Renal cortex interstitium (tissue), 11 donors: ENCODE measurements at regions not wholly inside any gene's neighbourhood (a gene's known extent, or its start where the extent isn't known, plus 50 kb on each side); places are given as distances from the start of the nearest gene placed in this dataset.
A peak's percentile ranks its signal among the peaks of the same experiment; 100 is the strongest.
"Not testable (repeated sequence)": the region's sequence is repeated elsewhere in the genome, so short reads cannot be mapped to it uniquely, and the experiment has no call there.

ENCODE experiments used
- DNase-seq, 11 donors: peaks; one replicate each; pipeline ENCODE4 v3.0.0-alpha.2; 2013; ENCODE audit warnings: low read depth in 9 of 11, low spot score in 4 of 11; ENCODE audit errors: extremely low read depth in 1 of 11

GRCh38 chr3:56932866-56933265 lies 127.6 kb upstream of the SPATA12 start:
- DNase-seq: no peak

DNA sequence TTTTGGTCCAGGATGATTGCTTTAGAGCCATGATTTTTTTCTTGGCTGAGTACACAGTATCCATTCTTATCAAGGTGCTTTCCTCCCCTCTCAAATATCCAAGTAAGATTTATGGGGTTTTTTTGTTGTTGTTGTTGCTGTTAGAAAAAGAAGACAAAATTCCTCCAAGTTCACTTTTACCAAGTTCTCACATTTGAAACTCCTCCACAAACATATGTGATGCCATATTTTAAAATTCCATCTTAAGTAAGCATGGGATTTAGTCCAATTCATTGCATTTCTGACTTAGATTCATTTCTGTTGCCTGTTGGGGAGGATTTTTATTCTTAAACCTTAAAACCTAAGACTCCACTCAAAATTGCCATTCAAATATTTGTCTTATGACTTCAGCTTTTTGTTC lies 128.6 kb upstream of the SPATA12 start:
- no peak for DNase-seq

DNA sequence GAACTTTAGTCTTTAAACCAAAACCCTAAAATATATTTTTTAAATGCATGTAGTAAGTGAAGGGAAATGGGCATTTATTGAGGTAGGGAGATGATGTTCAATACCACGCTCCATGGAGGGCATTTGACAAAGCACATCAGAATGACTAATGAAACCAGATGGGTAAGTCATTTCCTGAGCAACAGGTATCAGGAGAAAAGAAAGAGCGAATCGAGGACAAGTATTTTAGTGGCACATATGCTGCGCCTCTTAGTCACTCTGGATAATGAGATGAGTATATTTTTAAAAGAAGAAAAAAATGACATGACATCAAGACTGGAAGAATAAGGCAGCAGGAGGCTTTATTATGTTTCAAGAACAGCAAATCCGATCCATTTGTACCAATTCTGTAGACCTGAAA lies 129.0 kb upstream of the ARHGEF3 start:
- DNase-seq: no peak

DNA sequence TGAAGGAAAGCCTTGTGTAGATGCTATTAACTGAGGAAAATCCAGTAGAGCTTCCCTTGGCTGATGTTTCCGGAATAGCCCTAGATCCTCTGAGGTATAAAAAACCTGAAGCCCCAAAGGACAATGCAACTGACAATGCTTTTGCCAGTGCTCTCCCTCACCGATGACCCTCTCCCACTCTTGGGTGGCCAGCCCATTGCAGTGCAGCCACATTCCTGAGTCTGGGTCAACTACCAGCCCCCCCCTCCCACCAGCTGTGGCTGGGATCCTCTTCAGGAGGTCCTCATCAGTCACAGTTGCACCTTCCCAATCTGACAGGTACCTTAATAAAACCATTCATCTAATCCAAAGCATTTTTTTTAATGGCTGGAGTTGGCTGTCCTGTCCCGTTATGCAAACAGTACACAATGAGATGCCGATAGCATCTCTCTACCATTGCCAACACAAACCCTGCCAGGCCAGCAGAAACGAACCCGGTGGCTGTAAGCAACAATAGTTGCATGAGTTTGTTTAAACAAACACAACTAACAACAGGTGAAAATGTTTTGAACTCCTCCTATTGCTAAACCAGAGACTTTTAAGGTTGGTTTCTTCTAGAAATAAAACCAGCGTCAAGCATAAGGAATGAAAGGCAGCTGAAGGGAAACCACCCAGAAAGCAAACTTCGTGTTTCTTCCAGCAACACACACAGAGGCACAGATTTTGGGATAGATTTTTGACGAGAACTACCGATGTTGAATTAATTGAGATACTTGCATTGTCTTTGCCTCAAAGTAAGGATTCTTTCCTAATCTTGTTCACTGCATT lies 128.3 kb upstream of the ARHGEF3 start:
- no peak for DNase-seq

DNA sequence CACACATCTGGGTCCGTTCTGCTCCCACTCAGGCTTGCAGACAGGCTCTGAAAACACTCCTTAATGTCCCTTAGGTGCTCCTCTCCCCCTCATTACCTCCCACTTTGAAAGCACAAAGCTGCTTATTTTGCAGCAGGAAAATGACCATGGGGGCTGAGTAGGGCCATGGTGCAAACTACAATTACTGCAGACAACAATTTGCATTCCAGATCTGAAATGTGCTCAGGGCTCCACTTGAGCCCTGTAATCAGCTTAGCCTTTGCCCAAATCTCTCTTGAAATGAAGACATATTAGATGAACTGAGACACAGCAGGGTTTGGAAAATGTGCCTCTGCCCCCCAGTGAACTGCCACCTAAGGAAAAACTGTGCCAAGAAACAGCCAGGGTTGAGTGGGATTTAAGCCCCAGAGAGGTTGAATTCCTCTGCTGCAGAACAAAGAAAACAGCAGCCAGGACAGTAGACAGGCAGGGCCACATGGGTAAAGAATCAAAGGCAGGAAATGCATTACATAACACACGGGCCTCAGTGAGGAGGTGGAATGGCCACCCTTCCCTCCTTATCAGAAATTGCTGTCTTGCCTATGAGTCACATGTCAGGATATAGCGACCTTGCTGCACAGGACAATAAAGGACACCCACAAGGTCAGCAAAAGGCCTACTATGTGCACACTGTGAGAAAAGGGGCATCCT lies 126.8 kb upstream of the ARHGEF3 start:
- no peak for DNase-seq

- DNase-seq: no peak
Observed at GRCh38 chr3:56927855-56928254, 126.1 kb upstream of the ARHGEF3 start.

GRCh38 chr3:56926947-56927282 lies 125.2 kb upstream of the ARHGEF3 start:
- DNase-seq: no peak

GRCh38 chr3:56926243-56926946 lies 124.6 kb upstream of the ARHGEF3 start:
- DNase-seq: no peak

DNA sequence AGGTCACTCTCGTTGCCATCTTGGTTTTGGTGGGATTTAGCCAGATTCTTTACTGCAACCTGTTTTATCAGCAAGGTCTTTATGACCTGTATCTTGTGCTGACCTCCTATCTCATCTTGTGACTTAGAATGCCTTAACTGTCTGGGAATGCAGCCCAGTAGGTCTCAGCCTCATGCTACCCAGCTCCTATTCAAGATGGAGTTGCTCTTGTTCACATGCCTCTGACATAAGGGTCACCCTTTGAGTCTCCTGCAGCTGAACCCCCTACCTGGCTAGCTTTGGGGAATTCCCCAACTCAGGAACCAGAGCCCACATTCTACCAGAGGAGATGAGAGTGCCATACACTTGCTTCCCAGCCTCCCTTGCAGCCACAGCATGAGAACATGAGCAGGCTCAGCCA lies 123.0 kb upstream of the ARHGEF3 start:
- DNase-seq: not testable (repeated sequence)

DNA sequence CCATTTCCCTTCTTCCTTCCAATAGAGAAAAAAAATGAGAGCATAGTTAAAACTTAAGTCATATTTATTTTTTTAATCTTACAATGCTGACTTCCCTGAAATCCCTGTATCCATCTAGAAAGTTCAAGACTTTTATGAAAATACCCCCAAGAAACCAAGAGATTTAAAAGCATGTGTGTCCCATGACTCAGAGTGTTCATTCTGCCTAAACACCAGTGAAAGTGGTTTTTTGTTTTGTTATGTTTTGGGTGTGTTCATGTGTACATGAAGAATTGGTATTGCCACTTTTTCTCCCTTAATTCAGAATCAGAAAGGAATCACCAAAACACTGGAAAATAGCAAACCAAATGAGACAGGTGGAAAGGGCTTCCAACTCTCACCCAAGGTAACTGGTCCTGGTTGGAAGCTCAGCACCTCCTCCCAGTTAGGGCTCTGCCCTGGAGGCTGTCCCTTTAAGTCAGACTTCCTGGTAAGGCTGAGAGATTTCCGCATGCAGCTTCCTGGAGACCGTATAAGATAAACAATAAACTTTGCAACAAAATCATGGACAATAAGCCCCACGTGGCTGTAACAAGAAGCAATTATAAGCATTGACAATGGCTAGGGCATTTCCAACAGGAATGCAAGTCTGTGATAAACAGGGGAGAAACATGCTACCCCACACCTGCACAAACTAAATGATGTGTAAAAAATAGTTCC lies 121.9 kb upstream of the ARHGEF3 start:
- DNase-seq: peak in 2 of 11 donors; percentile 44 to 57

GRCh38 chr3:56921573-56922453 lies 120.1 kb upstream of the ARHGEF3 start:
- no peak for DNase-seq

DNA sequence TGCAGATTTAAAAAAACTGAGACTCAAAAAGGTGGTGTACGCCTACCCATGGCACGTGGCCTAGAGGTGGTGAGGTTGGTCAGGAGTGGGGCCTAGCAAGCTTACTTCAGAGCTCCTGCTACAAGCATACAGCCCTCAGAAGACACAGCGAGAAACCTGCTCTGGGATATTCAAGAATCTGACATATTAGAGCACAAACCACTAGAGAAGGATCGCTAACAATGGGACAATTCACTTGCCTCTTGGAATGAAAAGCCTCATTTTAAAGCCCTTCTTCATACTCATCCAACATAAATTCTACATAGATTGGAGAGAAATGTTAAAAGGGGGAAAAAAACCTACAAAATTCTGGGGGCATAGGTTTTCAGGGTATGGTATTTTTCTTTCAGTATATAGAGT lies 118.0 kb upstream of the ARHGEF3 start:
- no peak for DNase-seq

- DNase-seq: no peak
Observed at GRCh38 chr3:56919137-56919796, 117.5 kb upstream of the ARHGEF3 start.

GRCh38 chr3:56918111-56918568 lies 116.4 kb upstream of the ARHGEF3 start:
- DNase-seq: no peak

DNA sequence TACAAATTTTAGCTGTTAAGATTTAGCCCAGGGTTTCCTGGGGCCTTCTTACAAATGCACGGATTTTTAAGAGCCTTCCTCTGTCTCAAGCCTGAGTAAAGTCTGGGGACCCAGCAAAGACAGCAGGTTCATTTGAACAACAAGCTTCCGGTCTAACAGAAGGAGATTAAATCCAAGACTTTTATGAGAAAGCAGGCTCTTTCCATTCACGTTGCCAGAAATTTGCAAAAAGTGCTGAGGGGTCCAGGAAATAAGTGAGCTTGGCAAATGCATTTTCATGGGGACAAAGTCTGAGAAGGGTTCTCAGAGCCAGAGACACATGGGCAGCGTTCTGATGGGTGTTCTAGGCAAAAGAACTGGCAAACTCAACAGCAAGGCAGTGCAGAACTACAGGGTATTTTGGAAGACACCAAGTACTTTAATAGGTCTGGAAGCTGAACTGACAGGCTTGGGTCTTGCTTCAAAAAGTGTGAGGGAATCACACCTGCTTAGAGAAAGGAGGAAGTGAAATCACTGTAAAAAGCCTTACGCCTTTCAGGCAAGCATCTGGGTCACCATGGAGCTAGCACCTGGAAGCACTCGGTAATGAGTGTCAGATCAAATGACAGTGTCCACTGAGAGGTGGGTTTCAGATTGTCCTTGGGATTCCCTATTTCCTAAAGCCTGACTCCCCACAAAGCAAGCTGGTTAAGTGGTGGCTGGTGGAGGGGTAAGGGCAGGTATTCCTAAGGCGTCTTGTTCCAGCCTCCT lies 115.8 kb upstream of the ARHGEF3 start:
- DNase-seq: no peak

- no peak for DNase-seq
Observed at GRCh38 chr3:56916716-56917360, 115.1 kb upstream of the ARHGEF3 start.
